ENCODE measurements at regions not wholly inside any gene's neighbourhood (a gene's known extent, or its start where the extent isn't known, plus 50 kb on each side); places are given as distances from the start of the nearest gene placed in this dataset.

- Histone ChIP-seq H3K4me2 (ENCODE audit: unreplicated experiment) (no peak overlapping the region), H3K27ac (no peak overlapping the region), H3K27me3 (replicated peaks; ENCODE audit: insufficient read depth) (0 out of 2 replicates have a peak, but pooled peaks cover 3% of the 10 kb centered on the region), H3K9ac (no peak overlapping the region), H2AFZ (no peak overlapping the region), H3K36me3 (ENCODE audit: low read depth) (no peaks in the 10 kb centered on the region), H4K20me1 (ENCODE audit: insufficient read depth) (no peaks in the 10 kb centered on the region), H3K9me3 (ENCODE audit: low read depth) (no peaks in the 10 kb centered on the region), H3K4me1 (ENCODE audit: insufficient read depth) (no peaks in the 10 kb centered on the region), H3K79me2 (ENCODE audit: insufficient read depth) (no peaks in the 10 kb centered on the region), H3K4me3 (no peak overlapping the region), H3F3A (ENCODE audit: insufficient read depth) (no peaks in the 10 kb centered on the region), H3K9me2 (ENCODE audit: insufficient read depth) (no peaks in the 10 kb centered on the region)
- TF ChIP-seq EZH2 (IDR thresholded peaks at IDR 0.05; ENCODE audit: insufficient read depth, poor library complexity, severe bottlenecking) (no peak), EZH2phosphoT487 (IDR thresholded peaks at IDR 0.05; ENCODE audit: insufficient read depth, low read depth) (no peak)
- in situ Hi-C loops (cut with MboI) = loop anchor here (25.0 kb wide), 1 partner anchor 611 kb away; no protein-coding TSS in a partner anchor
- 47 to 49% methylated on average over 4 of the region's 4 CpGs for WGBS, 2 experiments (ENCODE audit: low coverage in 1 of 2, low lambda C conversion rate in 2 of 2, missing lambda C conversion rate in 2 of 2)
- DNase-seq = no peak
Measured at GRCh38 chr2:175323162-175323561, 141.7 kb upstream of the ATP5MC3 start.

- H3K9ac ChIP-seq = no peak overlapping the region
- DNase-seq = no peak
- H3F3A ChIP-seq (ENCODE audit: insufficient read depth) = no peaks in the 10 kb centered on the region
- H3K79me2 ChIP-seq (ENCODE audit: insufficient read depth) = no peaks in the 10 kb centered on the region
- H3K9me2 ChIP-seq (ENCODE audit: insufficient read depth) = no peaks in the 10 kb centered on the region
- H3K4me1 ChIP-seq (ENCODE audit: insufficient read depth) = no peaks in the 10 kb centered on the region
- no peaks in the 10 kb centered on the region for H3K9me3 ChIP-seq (ENCODE audit: low read depth)
- H3K4me2 ChIP-seq (ENCODE audit: unreplicated experiment) = no peak overlapping the region
- no peaks in the 10 kb centered on the region for H4K20me1 ChIP-seq (ENCODE audit: insufficient read depth)
- H2AFZ ChIP-seq = no peak overlapping the region
- 20 to 33% methylated on average over 2 of the region's 2 CpGs for WGBS, 2 experiments (ENCODE audit: low coverage in 1 of 2, low lambda C conversion rate in 2 of 2, missing lambda C conversion rate in 2 of 2)
- H3K27me3 ChIP-seq (replicated peaks; ENCODE audit: insufficient read depth) = peaks cover 13% of the 10 kb centered on the region; the same call in 1 of the 2 replicates
- H3K4me3 ChIP-seq = no peak overlapping the region
- no peaks in the 10 kb centered on the region for H3K36me3 ChIP-seq (ENCODE audit: low read depth)
- in situ Hi-C loops (cut with MboI) = loop anchor here (25.0 kb wide), 1 partner anchor 606 kb away; no protein-coding TSS in a partner anchor
- no peak overlapping the region for H3K27ac ChIP-seq
- TF ChIP-seq EZH2phosphoT487 (IDR thresholded peaks at IDR 0.05; ENCODE audit: insufficient read depth, low read depth) = no peak
- no peak for TF ChIP-seq EZH2 (IDR thresholded peaks at IDR 0.05; ENCODE audit: insufficient read depth, poor library complexity, severe bottlenecking)
Measured at GRCh38 chr2:175318542-175318941, 137.0 kb upstream of the ATP5MC3 start.

DNA sequence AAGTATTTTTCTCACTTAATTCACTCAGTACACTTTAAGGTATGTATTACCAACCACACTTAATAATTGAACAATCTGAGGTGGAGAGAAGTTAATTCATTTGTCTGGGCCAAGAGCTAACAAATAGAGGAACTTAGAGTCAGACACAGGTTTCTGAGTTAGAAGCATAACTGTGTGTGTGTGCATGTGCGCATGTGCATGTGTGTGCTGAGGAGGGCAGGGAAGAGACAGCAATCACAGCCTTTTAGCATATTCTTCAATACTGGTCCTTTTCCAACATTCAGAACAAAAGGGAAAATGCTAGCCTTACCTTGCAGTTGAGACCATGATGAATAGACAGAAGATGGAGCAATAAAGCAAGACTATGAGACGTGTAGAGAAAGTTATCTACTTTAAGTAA lies 136.2 kb upstream of the ATP5MC3 start:
- no peak overlapping the region for H2AFZ ChIP-seq
- no peaks in the 10 kb centered on the region for H3K4me1 ChIP-seq (ENCODE audit: insufficient read depth)
- H3K27me3 ChIP-seq (replicated peaks; ENCODE audit: insufficient read depth) = peaks cover 14% of the 10 kb centered on the region
- no peak overlapping the region for H3K27ac ChIP-seq
- no peaks in the 10 kb centered on the region for H4K20me1 ChIP-seq (ENCODE audit: insufficient read depth)
- no peak overlapping the region for H3K9ac ChIP-seq
- no peak for DNase-seq
- no peak overlapping the region for H3K4me2 ChIP-seq (ENCODE audit: unreplicated experiment)
- TF ChIP-seq EZH2 (IDR thresholded peaks at IDR 0.05; ENCODE audit: insufficient read depth, poor library complexity, severe bottlenecking) = no peak
- no peak for TF ChIP-seq EZH2phosphoT487 (IDR thresholded peaks at IDR 0.05; ENCODE audit: insufficient read depth, low read depth)
- H3K9me2 ChIP-seq (ENCODE audit: insufficient read depth) = no peaks in the 10 kb centered on the region
- no peaks in the 10 kb centered on the region for H3F3A ChIP-seq (ENCODE audit: insufficient read depth)
- no peaks in the 10 kb centered on the region for H3K79me2 ChIP-seq (ENCODE audit: insufficient read depth)
- H3K36me3 ChIP-seq (ENCODE audit: low read depth) = no peaks in the 10 kb centered on the region
- 27 to 36% methylated on average over 2 of the region's 2 CpGs for WGBS, 2 experiments (ENCODE audit: low coverage in 1 of 2, low lambda C conversion rate in 2 of 2, missing lambda C conversion rate in 2 of 2)
- H3K4me3 ChIP-seq = no peak overlapping the region
- in situ Hi-C loops (cut with MboI) = loop anchor here (25.0 kb wide), 1 partner anchor 605 kb away; no protein-coding TSS in a partner anchor
- no peaks in the 10 kb centered on the region for H3K9me3 ChIP-seq (ENCODE audit: low read depth)

GRCh38 chr2:175312137-175312536 lies 130.6 kb upstream of the ATP5MC3 start:
- 34 to 42% methylated on average over 2 of the region's 2 CpGs for WGBS, 2 experiments (ENCODE audit: low coverage in 1 of 2, low lambda C conversion rate in 2 of 2, missing lambda C conversion rate in 2 of 2)
- Histone ChIP-seq H4K20me1 (ENCODE audit: insufficient read depth) (no peaks in the 10 kb centered on the region), H3K4me3 (no peak overlapping the region), H3K36me3 (ENCODE audit: low read depth) (no peaks in the 10 kb centered on the region), H3K9me3 (ENCODE audit: low read depth) (no peaks in the 10 kb centered on the region), H3K27me3 (replicated peaks; ENCODE audit: insufficient read depth) (peaks cover 12% of the 10 kb centered on the region), H2AFZ (no peak overlapping the region), H3K27ac (no peak overlapping the region), H3K4me2 (ENCODE audit: unreplicated experiment) (no peak overlapping the region), H3K4me1 (ENCODE audit: insufficient read depth) (no peaks in the 10 kb centered on the region), H3K9ac (no peak overlapping the region), H3K79me2 (ENCODE audit: insufficient read depth) (no peaks in the 10 kb centered on the region), H3K9me2 (ENCODE audit: insufficient read depth) (no peaks in the 10 kb centered on the region), H3F3A (ENCODE audit: insufficient read depth) (no peaks in the 10 kb centered on the region)
- no peak for DNase-seq
- in situ Hi-C loops (cut with MboI) = loop anchor here (25.0 kb wide), 1 partner anchor 600 kb away; no protein-coding TSS in a partner anchor
- TF ChIP-seq EZH2phosphoT487 (IDR thresholded peaks at IDR 0.05; ENCODE audit: insufficient read depth, low read depth) = no peak
- no peak for TF ChIP-seq EZH2 (IDR thresholded peaks at IDR 0.05; ENCODE audit: insufficient read depth, poor library complexity, severe bottlenecking)

Measured in GM23248 (cell line).